ENCODE measurements at regions not wholly inside any gene's neighbourhood (a gene's known extent, or its start where the extent isn't known, plus 50 kb on each side); places are given as distances from the start of the nearest gene placed in this dataset.

DNA sequence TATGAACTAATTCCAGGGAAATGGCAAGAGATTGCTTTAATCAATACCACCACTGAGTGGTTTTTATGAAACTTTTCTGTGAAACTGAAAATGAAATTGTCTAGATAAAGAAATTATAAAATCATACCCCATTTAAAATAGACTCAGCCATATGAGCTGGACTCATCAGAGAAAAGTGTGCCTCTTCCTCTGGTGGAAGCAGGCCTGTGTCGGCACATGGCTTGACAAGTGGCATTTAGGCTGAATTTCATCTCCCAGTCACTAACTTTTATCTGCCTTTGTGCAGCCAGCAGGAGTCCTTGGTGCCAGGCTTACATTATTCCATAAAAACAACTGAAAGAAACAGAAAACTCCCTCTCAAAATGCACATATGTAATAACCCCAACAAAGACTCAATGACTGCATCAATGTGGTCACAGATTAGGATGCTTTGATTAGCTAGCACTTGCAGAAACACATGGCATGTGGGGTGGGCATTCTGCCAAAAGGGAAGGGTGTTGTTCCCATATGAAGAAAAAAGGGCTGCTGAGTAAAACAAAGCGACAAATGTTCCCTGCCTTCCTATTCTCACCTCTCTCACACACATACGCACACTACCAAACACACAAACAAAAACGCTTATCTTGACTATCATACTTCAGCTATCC lies 232.3 kb downstream of the PABPC4L start:
- WGBS, 2 donors: 37 to 43% methylated on average over 4 of the region's 4 CpGs
- no peak for DNase-seq (ENCODE audit: low spot score in 2 of 2)
- TF ChIP-seq POLR2A (IDR thresholded peaks at IDR 0.05): no peak
- no peak for TF ChIP-seq EP300 (IDR thresholded peaks at IDR 0.05)
- TF ChIP-seq, protein P1, sequence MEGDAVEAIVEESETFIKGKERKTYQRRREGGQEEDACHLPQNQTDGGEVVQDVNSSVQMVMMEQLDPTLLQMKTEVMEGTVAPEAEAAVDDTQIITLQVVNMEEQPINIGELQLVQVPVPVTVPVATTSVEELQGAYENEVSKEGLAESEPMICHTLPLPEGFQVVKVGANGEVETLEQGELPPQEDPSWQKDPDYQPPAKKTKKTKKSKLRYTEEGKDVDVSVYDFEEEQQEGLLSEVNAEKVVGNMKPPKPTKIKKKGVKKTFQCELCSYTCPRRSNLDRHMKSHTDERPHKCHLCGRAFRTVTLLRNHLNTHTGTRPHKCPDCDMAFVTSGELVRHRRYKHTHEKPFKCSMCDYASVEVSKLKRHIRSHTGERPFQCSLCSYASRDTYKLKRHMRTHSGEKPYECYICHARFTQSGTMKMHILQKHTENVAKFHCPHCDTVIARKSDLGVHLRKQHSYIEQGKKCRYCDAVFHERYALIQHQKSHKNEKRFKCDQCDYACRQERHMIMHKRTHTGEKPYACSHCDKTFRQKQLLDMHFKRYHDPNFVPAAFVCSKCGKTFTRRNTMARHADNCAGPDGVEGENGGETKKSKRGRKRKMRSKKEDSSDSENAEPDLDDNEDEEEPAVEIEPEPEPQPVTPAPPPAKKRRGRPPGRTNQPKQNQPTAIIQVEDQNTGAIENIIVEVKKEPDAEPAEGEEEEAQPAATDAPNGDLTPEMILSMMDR (IDR thresholded peaks at IDR 0.05): no peak
- H3K4me3 ChIP-seq: no peak overlapping the region
- H3K27ac ChIP-seq: no peak overlapping the region
- H3K9me3 ChIP-seq: peaks cover 0 to 12% (median 4%) of the 10 kb centered on the region in 4 donors
- peaks cover 0 to 8% (median 0%) of the 10 kb centered on the region in 4 donors for H3K4me1 ChIP-seq
- H3K36me3 ChIP-seq: no peaks in the 10 kb centered on the region
- no peaks in the 10 kb centered on the region for H3K27me3 ChIP-seq

DNA sequence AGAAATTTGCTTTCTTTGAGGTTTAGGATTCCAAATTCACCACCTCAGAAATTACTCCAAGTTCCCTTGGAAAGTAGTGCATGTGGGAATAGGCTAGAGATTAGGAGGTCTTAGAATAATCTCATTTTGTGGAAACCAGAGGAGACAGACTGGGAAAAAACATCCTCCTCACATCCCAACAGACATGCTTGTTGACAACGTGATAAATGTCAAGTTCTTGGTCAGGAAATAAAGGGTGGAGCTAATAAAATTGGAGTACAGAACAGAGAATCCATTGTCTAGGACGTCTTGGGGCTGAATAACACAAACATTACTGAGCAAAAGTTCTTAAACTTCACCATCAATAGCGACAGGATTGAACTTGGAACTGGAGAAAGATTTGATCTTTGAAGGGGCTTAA lies 233.4 kb downstream of the PABPC4L start:
- no peak overlapping the region for H3K27ac ChIP-seq
- 10% methylated on average over 3 of the region's 3 CpGs for WGBS, 2 donors
- no peak for DNase-seq (ENCODE audit: low spot score in 2 of 2)
- H3K36me3 ChIP-seq: no peaks in the 10 kb centered on the region
- TF ChIP-seq POLR2A (IDR thresholded peaks at IDR 0.05) (no peak), EP300 (IDR thresholded peaks at IDR 0.05) (no peak)
- TF ChIP-seq, protein P1 (IDR thresholded peaks at IDR 0.05): no peak
- no peaks in the 10 kb centered on the region for H3K27me3 ChIP-seq
- no peak overlapping the region for H3K4me3 ChIP-seq
- peaks cover 0 to 8% (median 0%) of the 10 kb centered on the region in 4 donors for H3K4me1 ChIP-seq
- H3K9me3 ChIP-seq: peaks cover 0 to 12% (median 4%) of the 10 kb centered on the region in 4 donors

DNA sequence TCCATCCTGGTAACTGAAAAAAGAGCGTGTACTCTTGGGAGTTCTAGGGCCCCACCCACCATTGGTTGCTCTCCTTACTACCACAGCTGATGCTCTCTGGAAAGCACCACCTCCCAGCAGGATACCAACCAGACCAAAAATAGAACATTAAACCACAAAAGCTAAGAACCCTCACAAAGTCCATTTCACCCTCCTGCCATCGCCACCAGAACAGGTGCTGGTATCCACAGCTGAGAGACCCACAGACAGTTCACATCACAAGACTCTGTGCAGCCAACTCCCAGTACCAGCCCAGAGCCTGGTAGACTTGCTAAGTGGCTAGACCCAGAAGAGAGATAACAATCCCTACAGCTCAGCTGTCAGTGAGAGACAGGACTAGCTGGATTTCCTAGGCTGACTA lies 240.6 kb downstream of the PABPC4L start:
- H3K4me3 ChIP-seq: no peak overlapping the region
- no peaks in the 10 kb centered on the region for H3K4me1 ChIP-seq
- H3K27ac ChIP-seq: no peak overlapping the region
- H3K27me3 ChIP-seq: no peaks in the 10 kb centered on the region
- no peak for TF ChIP-seq EP300 (IDR thresholded peaks at IDR 0.05)
- no peak for TF ChIP-seq POLR2A (IDR thresholded peaks at IDR 0.05)
- TF ChIP-seq, protein P1 (IDR thresholded peaks at IDR 0.05): no peak
- no peak for DNase-seq (ENCODE audit: low spot score in 2 of 2)
- no peaks in the 10 kb centered on the region for H3K36me3 ChIP-seq
- peaks cover 0 to 27% (median 4%) of the 10 kb centered on the region in 4 donors for H3K9me3 ChIP-seq
- WGBS, 2 donors: 91 to 100% methylated on average over 2 of the region's 2 CpGs

DNA sequence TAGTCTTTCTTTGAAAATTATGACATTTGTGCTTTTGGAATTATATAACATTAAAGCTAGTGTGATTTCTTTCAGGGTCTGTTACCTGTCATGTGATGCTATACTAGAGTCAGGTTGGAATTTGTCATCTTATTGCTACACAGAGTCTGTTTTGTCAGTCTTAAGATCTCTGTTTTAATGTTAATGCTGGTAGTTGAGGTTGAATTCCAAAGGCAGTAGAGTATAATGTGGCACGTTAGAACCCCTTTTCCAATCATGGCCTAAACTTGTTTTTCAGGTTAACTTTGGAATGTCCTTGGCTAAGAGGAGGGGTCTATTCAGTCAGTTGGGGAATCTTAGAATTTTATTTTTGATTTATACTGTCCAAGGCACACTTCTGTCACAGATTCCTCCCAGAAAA lies 258.5 kb downstream of the PABPC4L start:
- 55 to 59% methylated on average over 1 of the region's 1 CpG for WGBS, 2 donors
- TF ChIP-seq EP300 (IDR thresholded peaks at IDR 0.05): no peak

DNA sequence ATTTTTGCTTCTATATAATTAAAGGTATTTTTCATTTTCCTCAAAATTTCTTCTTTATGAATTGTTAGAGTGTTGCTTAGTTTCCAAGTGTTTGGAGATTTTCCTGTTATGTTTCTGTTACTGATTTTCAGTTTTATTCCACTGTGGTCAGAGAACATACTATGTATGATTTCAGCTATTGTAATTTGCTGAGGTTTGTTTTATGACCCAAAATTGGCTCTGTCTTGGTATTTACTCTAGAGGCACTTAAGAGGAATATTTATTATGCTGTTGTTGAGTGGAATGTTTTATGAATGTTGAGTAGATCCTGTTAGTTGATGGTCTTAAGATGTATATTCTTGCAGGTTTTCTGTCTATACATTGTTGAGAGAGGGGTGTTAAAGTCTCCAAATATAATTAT lies 263.5 kb downstream of the PABPC4L start:
- H3K27ac ChIP-seq: no peak overlapping the region
- no peaks in the 10 kb centered on the region for H3K27me3 ChIP-seq
- no peaks in the 10 kb centered on the region for H3K4me1 ChIP-seq
- no peak for TF ChIP-seq POLR2A (IDR thresholded peaks at IDR 0.05)
- TF ChIP-seq, protein P1 (IDR thresholded peaks at IDR 0.05): no peak
- TF ChIP-seq EP300 (IDR thresholded peaks at IDR 0.05): no peak
- H3K9me3 ChIP-seq: no peaks in the 10 kb centered on the region
- DNase-seq (ENCODE audit: low spot score in 2 of 2): no peak
- no peak overlapping the region for H3K4me3 ChIP-seq
- H3K36me3 ChIP-seq: peaks cover 0 to 2% (median 0%) of the 10 kb centered on the region in 3 donors

More for the DNA sequence above, 258.5 kb downstream of the PABPC4L start:
- Histone ChIP-seq H3K27ac (no peak overlapping the region), H3K4me3 (no peak overlapping the region), H3K9me3 (no peaks in the 10 kb centered on the region), H3K36me3 (peaks cover 0 to 2% (median 0%) of the 10 kb centered on the region in 3 donors), H3K27me3 (no peaks in the 10 kb centered on the region), H3K4me1 (no peaks in the 10 kb centered on the region)
- DNase-seq (ENCODE audit: low spot score in 2 of 2): no peak

All from tibial nerve (tissue), 4 donors.